ENCODE measurements at regions not wholly inside any gene's neighbourhood (a gene's known extent, or its start where the extent isn't known, plus 50 kb on each side); places are given as distances from the start of the nearest gene placed in this dataset.

GRCh38 chr9:134231767-134232166, 67.4 kb upstream of the RNU6ATAC start:
- DNase-seq (ENCODE audit: low read depth), result no peak
- no peak overlapping the region for H3K4me3 ChIP-seq (ENCODE audit: low read length)
- no peak for TF ChIP-seq CTCF (conservative IDR thresholded peaks at IDR 0.05; ENCODE audit: low read length)

- no peak for DNase-seq (ENCODE audit: low read depth)
- no peak overlapping the region for H3K4me3 ChIP-seq (ENCODE audit: low read length)
- TF ChIP-seq CTCF (conservative IDR thresholded peaks at IDR 0.05; ENCODE audit: low read length), result no peak
Measured at GRCh38 chr9:134233022-134233421, 68.7 kb upstream of the RNU6ATAC start.

GRCh38 chr9:134234001-134234660, 69.8 kb upstream of the RNU6ATAC start:
- DNase-seq (ENCODE audit: low read depth), result no peak
- no peak overlapping the region for H3K4me3 ChIP-seq (ENCODE audit: low read length)
- TF ChIP-seq CTCF (conservative IDR thresholded peaks at IDR 0.05; ENCODE audit: low read length), result no peak

GRCh38 chr9:134234687-134235359, 70.5 kb upstream of the RNU6ATAC start:
- no peak overlapping the region for H3K4me3 ChIP-seq (ENCODE audit: low read length)
- DNase-seq (ENCODE audit: low read depth), result no peak
- no peak for TF ChIP-seq CTCF (conservative IDR thresholded peaks at IDR 0.05; ENCODE audit: low read length)

GRCh38 chr9:134235366-134235765, 71.0 kb upstream of the RNU6ATAC start:
- no peak overlapping the region for H3K4me3 ChIP-seq (ENCODE audit: low read length)
- no peak for DNase-seq (ENCODE audit: low read depth)
- no peak for TF ChIP-seq CTCF (conservative IDR thresholded peaks at IDR 0.05; ENCODE audit: low read length)

- no peak for DNase-seq (ENCODE audit: low read depth)
- no peak for TF ChIP-seq CTCF (conservative IDR thresholded peaks at IDR 0.05; ENCODE audit: low read length)
- no peak overlapping the region for H3K4me3 ChIP-seq (ENCODE audit: low read length)
Measured at GRCh38 chr9:134236001-134236421, 71.6 kb upstream of the RNU6ATAC start.
